ENCODE measurements at regions not wholly inside any gene's neighbourhood (a gene's known extent, or its start where the extent isn't known, plus 50 kb on each side); places are given as distances from the start of the nearest gene placed in this dataset.

- DNase-seq (ENCODE audit: low read depth): peak; percentile 78
Measured at GRCh38 chr2:183284606-183285005, 160.4 kb downstream of the NUP35 start.

- DNase-seq (ENCODE audit: low read depth): no peak
Measured at GRCh38 chr2:183291436-183291835, 167.2 kb downstream of the NUP35 start.

GRCh38 chr2:183292028-183292427, 167.8 kb downstream of the NUP35 start:
- DNase-seq (ENCODE audit: low read depth): no peak

- DNase-seq (ENCODE audit: low read depth): no peak
Measured at GRCh38 chr2:183339311-183339710, 215.1 kb downstream of the NUP35 start.

- no peak for DNase-seq (ENCODE audit: low read depth)
Measured at GRCh38 chr2:183341057-183341456, 216.8 kb downstream of the NUP35 start.

- DNase-seq (ENCODE audit: low read depth): no peak
Measured at GRCh38 chr2:183347969-183348368, 223.7 kb downstream of the NUP35 start.

- DNase-seq (ENCODE audit: low read depth): no peak
Measured at GRCh38 chr2:183348492-183348891, 224.2 kb downstream of the NUP35 start.

- DNase-seq (ENCODE audit: low read depth): no peak
Measured at GRCh38 chr2:183349091-183349490, 224.8 kb downstream of the NUP35 start.

GRCh38 chr2:183359867-183360266, 235.6 kb downstream of the NUP35 start:
- peak; percentile 19 for DNase-seq (ENCODE audit: low read depth)

- no peak for DNase-seq (ENCODE audit: low read depth)
Measured at GRCh38 chr2:183371545-183371944, 247.3 kb downstream of the NUP35 start.

GRCh38 chr2:183375821-183376220, 251.6 kb downstream of the NUP35 start:
- DNase-seq (ENCODE audit: low read depth): no peak

GRCh38 chr2:183383854-183384253, 259.6 kb downstream of the NUP35 start:
- no peak for DNase-seq (ENCODE audit: low read depth)

- DNase-seq (ENCODE audit: low read depth): no peak
Measured at GRCh38 chr2:183389546-183390080, 265.4 kb downstream of the NUP35 start.

GRCh38 chr2:183390109-183390508, 265.9 kb downstream of the NUP35 start:
- DNase-seq (ENCODE audit: low read depth): no peak

GRCh38 chr2:183404392-183404791, 280.1 kb downstream of the NUP35 start:
- DNase-seq (ENCODE audit: low read depth): no peak

GRCh38 chr2:183408562-183408961, 284.3 kb downstream of the NUP35 start:
- no peak for DNase-seq (ENCODE audit: low read depth)

GRCh38 chr2:183409662-183410061, 285.4 kb downstream of the NUP35 start:
- no peak for DNase-seq (ENCODE audit: low read depth)

GRCh38 chr2:183416753-183417152, 292.5 kb downstream of the NUP35 start:
- DNase-seq (ENCODE audit: low read depth): no peak

GRCh38 chr2:183426825-183427224, 302.6 kb downstream of the NUP35 start:
- DNase-seq (ENCODE audit: low read depth): no peak

- no peak for DNase-seq (ENCODE audit: low read depth)
Measured at GRCh38 chr2:183427558-183427957, 303.3 kb downstream of the NUP35 start.

GRCh38 chr2:183428881-183429280, 304.6 kb downstream of the NUP35 start:
- DNase-seq (ENCODE audit: low read depth): no peak

GRCh38 chr2:183438541-183438940, 314.3 kb downstream of the NUP35 start:
- DNase-seq (ENCODE audit: low read depth): no peak

GRCh38 chr2:183455056-183455455, 330.8 kb downstream of the NUP35 start:
- DNase-seq (ENCODE audit: low read depth): no peak

- DNase-seq (ENCODE audit: low read depth): no peak
Measured at GRCh38 chr2:183456177-183456576, 331.9 kb downstream of the NUP35 start.

- DNase-seq (ENCODE audit: low read depth): no peak
Measured at GRCh38 chr2:183458460-183458859, 334.2 kb downstream of the NUP35 start.

Data from stromal cell of bone marrow (primary cell).